NCI-H2171 treated with DMSO at 0.1 percent for 48 hours (cell line): ENCODE measurements at regions not wholly inside any gene's neighbourhood (a gene's known extent, or its start where the extent isn't known, plus 50 kb on each side); places are given as distances from the start of the nearest gene placed in this dataset.

Experiments used
- DNase-seq: peaks from one replicate; lab custom pipeline; 2025; lab: John Stamatoyannopoulos, UW

DNA sequence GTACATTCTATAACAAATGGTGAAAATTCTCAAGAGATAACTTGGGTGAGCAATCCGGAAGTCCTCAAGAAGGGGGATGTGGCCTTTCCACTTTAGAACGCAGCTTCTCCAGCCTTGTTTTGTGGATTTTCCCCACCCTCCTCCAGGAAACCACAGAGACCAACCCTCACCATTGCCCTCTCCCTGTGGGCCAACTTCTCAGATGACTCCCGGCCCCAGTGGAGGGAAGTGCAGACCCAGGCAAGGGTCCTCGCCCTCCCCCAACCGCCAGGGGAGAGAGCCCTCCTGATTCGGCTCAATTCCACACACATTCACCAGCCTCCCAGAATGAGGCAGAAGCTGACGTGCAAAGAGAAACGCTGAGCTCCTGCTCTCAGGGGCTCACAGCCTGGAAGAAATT lies 277.2 kb downstream of the EIPR1 start:
- no peak for DNase-seq

DNA sequence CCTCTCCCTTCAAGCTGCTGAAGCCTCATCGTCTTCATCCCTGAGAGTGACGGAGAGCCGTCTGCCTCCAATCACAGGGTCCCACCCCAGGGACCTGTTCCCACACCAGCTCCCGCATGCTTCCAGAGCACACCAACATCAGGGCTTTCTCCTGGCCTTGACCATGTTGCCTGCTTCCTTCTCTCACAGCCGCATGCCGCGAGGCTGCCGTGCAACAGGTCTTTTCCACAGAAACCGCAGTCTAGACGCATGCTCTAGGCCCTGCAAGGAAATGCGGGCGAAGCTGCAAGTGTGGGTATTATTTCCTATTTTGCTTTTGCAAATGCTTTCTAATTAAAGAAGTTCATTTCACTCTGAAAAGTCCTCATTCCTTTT lies 277.8 kb downstream of the EIPR1 start:
- DNase-seq = no peak

DNA sequence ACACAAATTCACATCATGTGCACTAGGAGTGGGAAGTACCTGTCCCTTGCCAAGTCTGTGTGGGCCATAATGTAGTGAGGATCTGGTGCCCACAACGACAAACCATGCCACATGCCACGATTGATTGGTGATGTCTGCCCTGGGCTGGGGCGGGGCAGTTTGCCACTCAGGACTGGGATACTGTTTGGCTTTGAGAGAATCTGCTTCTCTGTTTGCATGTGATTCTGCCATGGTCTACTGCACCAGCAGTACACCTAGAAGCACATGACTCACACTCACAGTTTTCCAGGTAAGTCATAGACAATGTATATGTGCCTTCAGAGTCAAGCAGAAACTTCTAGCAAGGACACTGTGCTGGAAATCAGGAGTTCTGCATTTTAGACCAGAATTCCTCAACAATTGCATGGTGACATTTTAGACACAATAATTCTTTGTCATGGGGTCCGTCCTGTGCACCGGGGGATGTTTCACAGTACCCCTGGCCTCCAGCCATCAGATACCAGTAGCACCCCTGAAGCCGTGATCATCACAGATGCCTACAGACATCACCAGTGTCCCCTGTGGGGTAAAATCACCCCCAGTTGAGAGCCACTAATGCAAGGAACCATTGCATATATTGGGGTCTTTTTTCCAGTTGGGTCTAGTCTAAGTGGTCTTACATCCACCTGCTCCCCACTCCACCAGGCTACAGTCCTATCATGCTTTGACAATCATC lies 278.3 kb downstream of the EIPR1 start:
- no peak for DNase-seq

DNA sequence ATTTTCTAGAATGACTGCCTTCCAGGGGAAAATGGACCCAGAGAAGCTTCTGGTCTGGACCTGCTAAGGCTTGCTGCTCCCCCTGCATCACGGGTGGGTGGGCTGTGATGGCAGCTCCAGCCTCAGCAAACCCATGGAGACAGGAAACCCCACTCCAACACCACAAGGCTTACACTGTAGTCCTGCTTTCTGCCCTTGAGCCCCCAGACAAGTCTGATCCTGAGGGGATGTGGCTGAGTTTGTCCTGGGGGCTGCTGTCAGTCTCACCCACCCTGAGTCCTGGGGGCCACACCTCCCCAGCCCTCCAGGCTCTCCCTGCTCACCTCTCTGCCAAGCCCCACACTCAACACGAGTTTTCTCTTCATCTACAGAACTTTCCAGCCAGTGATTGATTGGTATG lies 279.4 kb downstream of the EIPR1 start:
- no peak for DNase-seq

DNA sequence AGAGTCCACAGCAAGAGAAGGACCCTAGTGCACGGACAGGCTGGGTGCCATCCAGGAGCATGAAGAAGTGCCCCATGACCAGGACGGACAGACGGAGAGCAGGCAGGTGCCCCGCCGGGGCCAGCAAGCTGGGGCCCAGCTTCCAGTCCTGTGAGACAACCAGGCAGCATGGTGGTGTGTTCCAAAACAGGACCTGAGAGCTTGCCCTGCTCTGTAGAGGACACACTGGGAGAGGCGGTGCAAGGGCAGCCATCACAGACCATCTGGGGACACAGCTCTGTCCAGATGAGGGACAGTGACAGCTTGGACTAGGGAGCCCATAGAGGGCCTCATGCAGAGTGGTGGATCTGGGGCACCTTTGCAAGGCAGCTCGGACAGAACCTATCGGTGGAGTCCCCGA lies 279.8 kb downstream of the EIPR1 start:
- DNase-seq = no peak

DNA sequence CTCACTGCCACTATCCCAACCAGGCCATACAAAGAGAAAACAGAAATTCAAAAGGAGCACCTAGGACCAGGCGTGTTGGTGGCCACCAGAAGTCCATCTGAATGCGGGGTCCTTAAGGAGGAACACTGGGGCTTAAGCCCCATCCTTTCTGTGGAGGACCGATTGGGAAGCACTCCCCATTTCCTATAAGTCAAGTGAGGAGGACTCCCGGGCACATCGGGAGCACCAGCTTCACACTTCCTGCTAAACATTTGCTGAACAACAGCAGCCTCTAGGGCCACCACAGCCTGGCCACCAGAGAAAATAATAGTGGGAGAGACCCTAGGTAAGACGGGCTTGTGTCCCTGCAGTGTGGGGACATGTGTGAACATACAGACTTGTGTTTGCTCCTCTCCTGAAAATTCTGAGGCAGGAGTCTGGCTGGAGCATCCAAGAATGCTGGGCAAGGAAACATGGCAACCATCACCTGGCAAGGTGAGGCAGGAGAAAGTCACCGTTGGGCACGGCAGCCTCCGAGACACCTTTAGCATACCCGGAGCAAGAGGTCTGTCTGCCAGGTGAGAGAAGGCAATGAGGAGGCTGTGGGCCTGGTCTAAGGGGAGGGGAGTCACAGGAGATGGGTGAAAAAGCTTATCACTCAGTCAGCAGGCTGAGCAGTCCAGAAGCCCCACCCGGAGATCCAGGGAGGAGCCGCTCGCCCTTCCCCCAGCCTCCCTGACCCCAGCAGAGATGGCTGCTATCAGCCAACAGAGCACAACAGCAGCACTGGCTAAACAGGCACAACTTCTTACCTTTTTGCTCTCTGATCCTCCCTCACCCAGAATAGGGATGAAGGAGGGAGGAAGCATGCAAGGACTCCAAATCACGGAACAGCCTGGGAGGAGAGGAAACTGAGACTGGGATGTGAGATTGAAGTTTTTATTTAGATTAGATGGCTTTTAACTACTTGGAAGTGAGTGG lies 282.3 kb downstream of the EIPR1 start:
- no peak for DNase-seq

DNA sequence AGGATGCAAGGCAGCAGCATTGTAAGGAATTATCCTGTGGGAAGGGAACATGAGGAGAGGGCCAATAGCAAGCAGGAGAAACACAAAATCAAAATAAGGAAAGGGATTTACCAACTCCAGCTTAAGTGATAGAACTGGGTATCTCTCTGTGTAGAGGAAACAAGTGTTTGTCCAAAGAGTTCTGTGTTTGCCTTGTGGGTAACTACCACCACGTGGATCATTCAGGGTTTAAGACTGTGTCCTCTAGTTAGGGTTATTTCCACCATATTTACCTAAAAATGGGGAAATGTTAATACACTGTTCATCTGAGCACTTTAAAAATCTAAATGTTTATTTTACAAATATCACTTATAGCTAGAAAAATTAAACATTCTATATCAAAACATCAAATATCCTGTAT lies 283.3 kb downstream of the EIPR1 start:
- DNase-seq = no peak

DNA sequence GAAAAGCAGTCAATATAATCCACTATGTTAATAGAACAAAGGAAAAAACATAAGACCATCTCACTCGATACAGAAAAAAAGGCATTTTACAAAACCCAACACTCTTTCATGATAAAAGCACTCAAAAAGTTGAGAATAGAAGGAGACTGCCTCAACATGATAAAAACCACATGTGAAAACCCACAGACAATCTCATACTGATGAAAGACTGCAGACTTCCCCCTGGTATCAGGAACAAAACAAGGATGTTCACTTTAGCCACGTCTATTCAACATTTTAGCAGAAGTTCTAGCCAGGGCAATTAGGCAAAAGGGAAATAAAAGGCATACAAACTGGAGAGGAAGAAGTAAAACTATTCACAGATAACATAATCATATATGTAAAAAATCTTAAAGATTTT lies 285.9 kb downstream of the EIPR1 start:
- no peak for DNase-seq

DNA sequence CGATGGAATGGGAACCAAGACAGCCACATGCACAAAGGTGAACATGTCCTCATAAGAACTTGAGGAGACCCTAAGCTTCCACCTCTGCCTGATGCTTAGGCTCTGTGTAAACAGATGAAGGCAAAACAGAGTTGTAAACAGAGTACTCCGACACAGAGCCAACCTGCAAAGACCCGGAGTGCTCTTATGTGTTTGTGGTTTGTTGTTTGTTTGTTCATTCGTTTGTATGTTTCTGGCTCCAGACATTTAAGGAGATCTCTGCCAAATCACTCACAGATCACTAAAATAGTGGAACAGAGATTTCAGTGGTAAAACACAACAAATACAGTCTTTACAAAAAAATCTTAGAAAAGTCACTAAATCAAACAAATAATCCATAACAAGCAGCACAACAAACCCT lies 294.9 kb downstream of the EIPR1 start:
- no peak for DNase-seq

DNA sequence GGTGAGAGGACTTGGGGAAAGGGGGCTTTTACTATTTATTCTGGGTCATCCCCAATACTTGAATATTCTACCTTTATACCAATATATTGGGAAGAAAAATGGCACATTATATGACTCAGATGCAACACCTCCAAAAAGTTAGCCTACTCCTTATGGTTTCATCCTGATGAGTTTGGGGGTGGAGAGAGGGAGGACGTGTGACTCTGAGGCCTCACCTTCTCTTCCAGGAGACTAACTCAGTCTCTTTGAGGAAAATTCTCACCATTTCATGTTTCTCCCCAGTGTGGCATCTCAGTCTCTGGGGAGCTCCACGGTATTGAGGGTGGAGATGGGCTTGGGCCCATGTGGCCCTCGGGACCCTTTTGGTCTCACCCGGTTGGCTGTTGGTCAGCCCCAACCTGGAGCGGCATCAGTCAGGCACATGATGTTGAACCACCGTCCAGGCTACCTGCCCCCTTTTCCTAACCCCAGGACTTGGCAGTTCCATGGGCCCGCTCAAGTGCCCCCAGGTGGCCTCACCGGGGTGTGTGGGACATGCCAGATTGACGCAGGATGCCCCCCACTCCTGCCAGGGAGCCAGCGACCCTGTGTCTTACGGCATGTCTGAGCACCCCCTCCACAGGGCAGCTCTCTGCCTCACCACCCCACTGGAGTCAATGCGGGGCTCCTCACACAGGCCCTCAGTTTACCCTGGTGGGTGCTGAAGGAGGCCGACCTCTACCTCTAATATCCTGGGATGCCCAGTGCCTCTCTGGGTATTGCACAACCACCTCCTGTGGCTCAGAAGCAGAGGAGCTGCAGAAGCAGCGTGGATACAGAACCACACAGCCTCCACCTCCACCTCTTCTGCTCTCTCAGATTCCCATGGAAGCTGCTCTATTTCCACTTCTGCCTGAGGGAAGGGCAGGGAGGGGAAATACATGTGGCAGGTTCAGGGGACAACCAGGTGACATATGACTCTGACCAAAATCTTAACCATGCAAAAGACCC lies 297.4 kb downstream of the EIPR1 start:
- no peak for DNase-seq

DNA sequence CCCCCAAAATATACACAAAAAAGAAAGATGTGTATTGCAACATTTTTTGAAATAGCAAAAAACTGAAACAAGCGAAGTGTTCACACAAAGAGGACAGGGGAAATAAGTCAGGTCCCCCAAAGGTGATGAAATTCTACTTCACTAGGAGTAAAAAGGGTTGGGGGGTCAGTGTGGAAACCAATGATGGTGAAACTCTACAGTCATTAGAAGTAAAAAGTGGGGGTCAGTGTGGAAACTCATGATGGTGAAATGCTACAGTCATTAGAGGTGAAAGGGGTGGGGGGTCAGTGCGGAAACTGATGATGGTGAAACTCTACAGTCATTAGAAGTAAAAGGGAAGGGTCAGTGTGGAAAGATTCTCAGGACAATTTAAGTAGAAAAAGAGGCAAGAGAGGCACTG lies 298.2 kb downstream of the EIPR1 start:
- DNase-seq = no peak

DNA sequence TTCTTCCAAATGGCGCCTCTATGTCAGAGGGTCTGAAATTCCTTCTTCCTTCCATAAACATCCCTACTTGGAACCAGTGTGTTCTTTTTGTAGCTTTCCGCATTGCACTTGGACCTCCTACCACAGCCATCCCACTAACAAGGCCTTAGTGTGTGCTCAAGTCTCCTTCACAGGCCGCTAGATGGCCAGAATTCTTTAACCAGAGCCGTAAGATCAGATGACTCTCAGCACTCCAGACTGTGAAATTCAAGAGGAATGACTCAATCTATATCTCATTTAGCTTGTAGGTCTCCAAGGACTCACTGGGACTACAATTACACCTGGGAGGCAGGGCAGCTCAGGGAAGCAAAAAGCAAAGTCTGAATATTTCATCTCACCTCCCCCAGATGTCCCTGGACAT lies 298.9 kb downstream of the EIPR1 start:
- no peak for DNase-seq

DNA sequence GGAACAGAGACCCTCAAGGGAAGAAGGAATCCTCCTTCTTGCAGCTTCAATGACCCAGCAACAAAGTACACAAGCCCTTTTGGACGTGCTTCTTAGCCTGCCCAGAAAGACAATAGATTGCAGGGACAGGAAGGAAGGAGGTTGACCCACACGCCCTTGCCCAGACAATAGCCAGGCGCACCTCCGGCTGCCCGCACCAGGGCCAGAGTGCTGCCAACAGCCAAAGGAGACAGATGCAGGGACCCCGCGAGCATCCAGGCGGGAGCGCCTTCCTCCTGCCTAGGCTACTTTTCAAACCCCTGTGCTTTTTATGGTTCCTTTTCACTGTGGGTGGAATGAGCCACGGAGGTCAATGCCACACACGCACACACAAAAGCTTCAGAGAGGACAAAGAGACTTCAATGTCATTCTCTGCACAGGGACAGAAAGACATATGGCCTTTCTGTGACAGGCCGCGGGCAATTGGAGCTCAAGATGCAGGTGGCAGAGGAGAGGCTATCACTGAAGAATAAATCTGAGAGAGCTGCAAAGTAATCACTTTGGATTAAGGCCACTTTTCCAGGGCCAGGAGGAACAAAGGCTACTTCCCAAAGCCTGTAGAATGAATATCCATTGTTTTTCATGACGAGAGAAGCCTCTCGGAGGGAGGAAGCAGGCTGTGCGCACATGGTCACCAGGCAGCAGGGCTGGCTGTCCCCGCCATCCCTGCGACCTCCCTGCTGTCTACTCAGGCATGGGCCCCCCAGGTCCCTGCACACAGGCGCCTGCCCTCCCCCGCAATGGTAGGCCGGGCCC lies 300.6 kb downstream of the EIPR1 start:
- DNase-seq = no peak

DNA sequence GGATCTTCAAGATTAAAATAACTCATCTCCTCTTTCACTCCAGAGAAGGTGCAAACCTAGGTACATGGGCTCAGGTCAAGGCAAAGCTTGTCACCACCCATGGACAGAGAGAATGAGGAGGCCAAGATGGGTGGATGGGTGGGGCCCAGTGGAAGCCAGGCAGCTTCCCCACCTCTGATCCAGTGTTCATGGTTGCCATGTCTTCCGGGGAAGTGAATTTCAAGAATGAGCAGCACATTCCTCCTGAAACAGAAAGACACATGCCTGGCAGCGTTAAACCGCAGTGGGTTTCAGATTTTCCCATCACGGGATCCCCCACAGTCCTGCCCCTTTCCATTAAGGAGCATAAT lies 301.7 kb downstream of the EIPR1 start:
- DNase-seq = no peak

DNA sequence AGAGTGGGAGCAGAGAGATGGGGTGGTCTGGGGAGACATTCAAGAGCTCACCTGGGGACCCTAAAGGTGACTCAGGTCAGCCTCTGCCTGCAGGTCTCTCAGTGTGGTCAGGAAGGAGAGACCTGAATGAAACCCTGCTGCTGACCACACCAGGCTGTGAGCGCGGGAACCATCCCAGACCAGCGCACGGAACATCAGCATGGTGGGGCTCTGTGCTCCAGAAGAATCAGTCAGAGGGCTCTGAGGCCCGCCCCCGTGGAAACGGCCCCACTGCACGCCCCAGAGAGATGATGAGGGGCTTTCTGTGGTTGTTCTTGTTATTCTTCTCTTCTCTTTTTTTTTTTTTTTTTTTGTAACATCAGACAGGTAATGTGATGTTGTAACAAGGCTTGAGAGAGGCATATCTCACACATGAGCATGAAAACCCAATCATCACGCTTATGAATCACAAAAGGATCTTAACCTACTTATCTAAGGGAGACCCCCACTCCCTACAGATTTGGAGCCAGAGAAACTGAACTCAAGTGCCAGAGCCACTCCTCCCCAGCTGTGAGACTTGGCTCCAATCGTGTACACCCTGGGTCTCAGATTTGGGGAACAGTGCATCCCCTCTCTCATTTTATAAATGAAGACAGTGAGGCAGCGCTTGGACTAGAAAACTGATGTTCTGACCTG lies 302.2 kb downstream of the EIPR1 start:
- DNase-seq = no peak

DNA sequence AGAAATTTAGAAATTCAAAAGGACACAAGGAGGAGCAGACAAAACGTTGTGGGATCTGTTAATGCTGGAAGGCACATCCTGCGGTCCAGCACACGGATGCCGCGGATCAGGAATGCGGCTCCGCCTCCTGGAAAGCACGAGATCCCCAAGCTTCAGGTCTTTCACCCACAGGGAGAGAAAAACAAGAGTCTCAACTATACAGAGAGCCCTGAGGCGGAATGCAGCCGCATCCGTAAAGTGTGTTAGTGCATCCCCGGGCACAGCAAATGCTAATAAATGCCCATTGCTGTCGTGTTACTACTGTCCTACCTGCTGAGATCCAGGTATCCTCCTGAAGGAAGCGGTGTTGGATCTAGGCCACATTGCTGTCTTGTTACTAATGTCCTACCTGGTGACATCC lies 303.9 kb downstream of the EIPR1 start:
- DNase-seq = no peak

DNA sequence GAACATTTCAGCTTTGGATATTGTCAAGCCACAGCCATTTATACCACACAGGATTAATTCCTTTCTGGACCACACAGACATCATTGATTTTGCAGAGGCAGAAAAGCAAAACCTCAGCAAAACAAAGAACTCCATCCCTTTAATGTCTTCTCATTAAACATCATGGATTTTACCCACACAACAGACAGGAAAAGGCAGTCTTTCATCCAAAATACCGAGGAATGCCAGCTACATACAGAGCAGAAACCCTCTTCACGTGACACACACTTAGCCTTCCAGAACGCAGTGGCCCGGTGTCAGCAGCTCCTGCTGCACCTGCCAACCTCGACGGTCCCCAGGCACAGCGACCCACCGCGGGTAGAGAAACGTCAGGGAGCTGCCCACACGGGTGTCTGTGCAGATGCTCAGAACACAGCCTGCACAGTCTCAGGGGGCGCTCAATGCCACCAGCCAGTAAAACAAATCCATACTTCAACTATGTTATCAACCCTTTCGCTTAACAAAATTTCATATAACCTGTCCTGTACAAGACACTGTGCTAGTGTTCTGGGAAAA lies 304.5 kb downstream of the EIPR1 start:
- DNase-seq = peak; percentile 21

DNA sequence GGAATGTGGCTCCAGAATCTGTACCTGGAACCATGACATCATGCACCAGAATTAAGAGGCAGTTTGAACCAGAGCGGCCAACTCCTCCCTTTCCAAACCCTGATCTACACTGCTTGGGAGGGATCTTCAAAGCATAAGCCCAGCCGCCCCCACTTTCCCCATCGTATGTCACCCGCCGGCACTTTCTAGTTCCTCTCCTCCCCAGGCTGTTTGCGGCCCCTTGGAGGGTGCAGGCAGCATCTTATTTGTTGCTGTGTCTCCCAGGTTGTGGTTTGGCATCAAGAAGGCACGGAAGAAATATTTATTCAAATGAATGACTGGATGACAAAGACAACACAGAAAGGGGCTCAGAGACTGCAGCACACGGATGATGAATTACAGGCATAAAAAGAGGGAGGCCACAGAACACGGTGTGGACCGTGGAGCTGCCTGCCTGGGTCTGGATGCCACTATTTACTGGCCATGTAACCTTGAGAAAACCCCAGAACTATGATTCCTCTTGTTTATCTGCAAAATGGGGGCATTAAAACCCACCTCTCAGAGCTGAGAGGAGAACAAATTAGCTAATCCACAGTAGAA lies 305.8 kb downstream of the EIPR1 start:
- DNase-seq = no peak

DNA sequence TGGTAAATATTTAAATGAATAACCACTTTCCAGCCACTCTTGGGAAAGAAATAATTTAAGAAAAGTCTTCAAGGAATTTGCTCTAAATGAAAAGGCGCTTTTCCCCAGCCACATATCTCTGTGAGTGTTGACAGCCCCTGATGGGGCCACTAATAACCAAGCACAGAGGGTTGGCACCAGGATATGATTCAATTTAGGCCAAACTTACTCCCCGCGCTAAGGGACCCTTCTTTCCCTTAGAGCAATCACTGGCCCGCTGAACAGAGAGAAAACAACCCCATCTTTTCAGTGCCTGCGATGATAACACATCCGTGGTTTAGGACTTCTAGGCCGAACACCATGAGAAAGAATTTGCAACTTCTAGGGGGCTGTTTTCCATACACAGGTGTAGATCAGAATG lies 310.8 kb downstream of the EIPR1 start:
- no peak for DNase-seq

DNA sequence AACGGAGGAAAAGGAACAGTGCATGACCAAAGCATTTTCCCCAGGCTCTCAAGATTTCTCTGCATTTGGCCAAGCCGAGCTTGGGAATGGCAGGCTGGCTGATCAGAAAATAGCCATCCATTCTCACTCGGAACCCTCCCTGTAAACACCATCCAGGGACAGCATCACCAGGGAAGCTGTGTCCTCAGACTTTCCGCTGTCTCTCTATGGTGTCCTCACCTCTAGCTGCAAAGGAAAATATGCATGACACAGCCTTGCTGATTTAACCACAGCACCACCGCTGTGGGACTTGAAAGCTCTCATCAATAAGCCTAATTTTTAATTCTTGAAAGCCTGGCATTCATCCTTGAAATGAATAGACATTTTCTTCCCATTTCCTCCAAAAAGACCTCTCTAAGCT lies 311.7 kb downstream of the EIPR1 start:
- DNase-seq = no peak
